ENCODE measurements at regions not wholly inside any gene's neighbourhood (a gene's known extent, or its start where the extent isn't known, plus 50 kb on each side); places are given as distances from the start of the nearest gene placed in this dataset.

- DNase-seq = no peak
Observed at GRCh38 chr17:77865716-77866115, 92.8 kb upstream of the TNRC6C start.

- no peak for DNase-seq
Observed at GRCh38 chr17:77867308-77867781, 91.2 kb upstream of the TNRC6C start.

- DNase-seq = no peak
Observed at GRCh38 chr17:77867976-77868713, 90.4 kb upstream of the TNRC6C start.

- DNase-seq = no peak
Observed at GRCh38 chr17:77869041-77869599, 89.4 kb upstream of the TNRC6C start.

GRCh38 chr17:77869665-77870132 is 88.8 kb upstream of the TNRC6C start:
- no peak for DNase-seq

- DNase-seq = no peak
Observed at GRCh38 chr17:77872199-77872598, 86.3 kb upstream of the TNRC6C start.

GRCh38 chr17:77872714-77873499 is 85.6 kb upstream of the TNRC6C start:
- no peak for DNase-seq

GRCh38 chr17:77873500-77874302 is 84.8 kb upstream of the TNRC6C start:
- DNase-seq = no peak

- DNase-seq = no peak
Observed at GRCh38 chr17:77874303-77875050, 84.0 kb upstream of the TNRC6C start.

- peak; percentile 78 for DNase-seq
Observed at GRCh38 chr17:77875051-77875780, 83.3 kb upstream of the TNRC6C start.

- DNase-seq = peak; percentile 15
Observed at GRCh38 chr17:77875881-77876509, 82.5 kb upstream of the TNRC6C start.

- no peak for DNase-seq
Observed at GRCh38 chr17:77877036-77877435, 81.5 kb upstream of the TNRC6C start.

- DNase-seq = no peak
Observed at GRCh38 chr17:77877646-77878355, 80.7 kb upstream of the TNRC6C start.

- no peak for DNase-seq
Observed at GRCh38 chr17:77879226-77879895, 79.1 kb upstream of the TNRC6C start.

- no peak for DNase-seq
Observed at GRCh38 chr17:77879896-77880280, 78.6 kb upstream of the TNRC6C start.

GRCh38 chr17:77880711-77881450 is 77.6 kb upstream of the TNRC6C start:
- no peak for DNase-seq

- DNase-seq = peak; percentile 62
Observed at GRCh38 chr17:77881545-77881944, 77.0 kb upstream of the TNRC6C start.

- no peak for DNase-seq
Observed at GRCh38 chr17:77882040-77882439, 76.5 kb upstream of the TNRC6C start.
